ENCODE measurements at regions not wholly inside any gene's neighbourhood (a gene's known extent, or its start where the extent isn't known, plus 50 kb on each side); places are given as distances from the start of the nearest gene placed in this dataset.

DNA sequence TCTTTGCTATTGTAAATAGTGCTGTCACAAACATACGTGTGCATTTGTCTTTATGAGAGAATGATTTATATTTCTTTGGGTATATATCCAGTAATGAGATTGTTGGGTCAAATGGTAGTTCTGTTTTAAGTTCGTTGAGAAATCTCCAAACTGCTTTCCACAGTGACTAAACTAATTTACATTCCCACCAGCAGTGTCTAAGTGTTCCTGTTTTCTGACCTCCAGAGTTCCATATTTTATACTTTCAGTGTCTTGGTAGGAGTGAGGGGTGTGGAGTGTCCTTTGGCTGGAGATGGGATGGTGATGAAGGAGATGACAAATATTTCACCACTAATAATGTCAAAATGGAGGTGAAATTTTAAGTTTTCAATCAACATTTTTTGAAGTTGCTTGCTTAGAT, 86.4 kb downstream of the DACT1 start:
- TF ChIP-seq, protein P1, sequence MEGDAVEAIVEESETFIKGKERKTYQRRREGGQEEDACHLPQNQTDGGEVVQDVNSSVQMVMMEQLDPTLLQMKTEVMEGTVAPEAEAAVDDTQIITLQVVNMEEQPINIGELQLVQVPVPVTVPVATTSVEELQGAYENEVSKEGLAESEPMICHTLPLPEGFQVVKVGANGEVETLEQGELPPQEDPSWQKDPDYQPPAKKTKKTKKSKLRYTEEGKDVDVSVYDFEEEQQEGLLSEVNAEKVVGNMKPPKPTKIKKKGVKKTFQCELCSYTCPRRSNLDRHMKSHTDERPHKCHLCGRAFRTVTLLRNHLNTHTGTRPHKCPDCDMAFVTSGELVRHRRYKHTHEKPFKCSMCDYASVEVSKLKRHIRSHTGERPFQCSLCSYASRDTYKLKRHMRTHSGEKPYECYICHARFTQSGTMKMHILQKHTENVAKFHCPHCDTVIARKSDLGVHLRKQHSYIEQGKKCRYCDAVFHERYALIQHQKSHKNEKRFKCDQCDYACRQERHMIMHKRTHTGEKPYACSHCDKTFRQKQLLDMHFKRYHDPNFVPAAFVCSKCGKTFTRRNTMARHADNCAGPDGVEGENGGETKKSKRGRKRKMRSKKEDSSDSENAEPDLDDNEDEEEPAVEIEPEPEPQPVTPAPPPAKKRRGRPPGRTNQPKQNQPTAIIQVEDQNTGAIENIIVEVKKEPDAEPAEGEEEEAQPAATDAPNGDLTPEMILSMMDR (IDR thresholded peaks at IDR 0.05), result no peak
- Histone ChIP-seq H3K27me3 (ENCODE audit: control insufficient read depth, insufficient read depth, low read length) (no peaks in the 10 kb centered on the region), H3K9me3 (ENCODE audit: control insufficient read depth, insufficient read depth, low read length) (no peaks in the 10 kb centered on the region), H3K27ac (ENCODE audit: low read length) (no peak overlapping the region), H3K4me1 (ENCODE audit: control insufficient read depth, insufficient read depth, low read length) (no peaks in the 10 kb centered on the region), H3K36me3 (ENCODE audit: control insufficient read depth, insufficient read depth, low read length) (no peaks in the 10 kb centered on the region), H3K4me3 (ENCODE audit: low read length) (no peak overlapping the region)
- 100% methylated on average over 1 of the region's 2 CpGs for WGBS (ENCODE audit: insufficient coverage)
- H3K4me1 Mint-ChIP-seq, result no peaks in the 10 kb centered on the region
- H3K27me3 Mint-ChIP-seq (ENCODE audit: low read depth in 2 of 2), result no peaks in the 10 kb centered on the region
- H3K36me3 Mint-ChIP-seq, result no peaks in the 10 kb centered on the region
- H3K27ac Mint-ChIP-seq, result no peak overlapping the region
- no peak overlapping the region for H3K4me3 Mint-ChIP-seq
- H3K9me3 Mint-ChIP-seq, result peaks cover 0 to 2% of the 10 kb centered on the region in 2 donors
- intact Hi-C loops (cut with micrococcal nuclease), result no loop called here
- no peak for DNase-seq
- no peak for ATAC-seq

DNA sequence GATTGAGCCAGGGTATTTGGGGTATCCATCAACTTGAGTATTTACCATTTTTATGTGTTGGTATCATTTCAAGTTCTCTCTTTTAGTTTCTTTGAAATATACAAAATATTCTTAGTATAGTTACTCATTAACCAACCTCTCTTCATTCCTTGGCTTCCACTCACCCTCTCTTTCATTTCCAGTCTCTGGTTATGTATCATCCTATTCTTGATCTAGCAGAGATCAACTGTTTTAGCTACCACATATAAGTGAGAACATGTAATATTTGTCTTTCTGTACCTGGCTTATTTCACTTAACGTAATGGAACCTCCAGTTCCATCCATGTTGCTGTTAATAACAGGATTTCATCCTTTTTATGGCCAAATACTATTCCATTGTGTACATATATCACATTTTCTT, 86.9 kb downstream of the DACT1 start:
- Mint-ChIP-seq H3K27me3 (ENCODE audit: low read depth in 2 of 2) (no peaks in the 10 kb centered on the region), H3K36me3 (no peaks in the 10 kb centered on the region), H3K4me3 (no peak overlapping the region), H3K4me1 (no peaks in the 10 kb centered on the region), H3K9me3 (peaks cover 0 to 2% of the 10 kb centered on the region in 2 donors), H3K27ac (no peak overlapping the region)
- Histone ChIP-seq H3K9me3 (ENCODE audit: control insufficient read depth, insufficient read depth, low read length) (no peaks in the 10 kb centered on the region), H3K4me1 (ENCODE audit: control insufficient read depth, insufficient read depth, low read length) (no peaks in the 10 kb centered on the region), H3K4me3 (ENCODE audit: low read length) (no peak overlapping the region), H3K27me3 (ENCODE audit: control insufficient read depth, insufficient read depth, low read length) (no peaks in the 10 kb centered on the region), H3K27ac (ENCODE audit: low read length) (no peak overlapping the region), H3K36me3 (ENCODE audit: control insufficient read depth, insufficient read depth, low read length) (no peaks in the 10 kb centered on the region)
- WGBS (ENCODE audit: insufficient coverage), result no CpG with 5 or more reads among the region's 1 CpG
- DNase-seq, result no peak
- TF ChIP-seq, protein P1 (IDR thresholded peaks at IDR 0.05), result no peak
- intact Hi-C loops (cut with micrococcal nuclease), result no loop called here
- ATAC-seq, result no peak

DNA sequence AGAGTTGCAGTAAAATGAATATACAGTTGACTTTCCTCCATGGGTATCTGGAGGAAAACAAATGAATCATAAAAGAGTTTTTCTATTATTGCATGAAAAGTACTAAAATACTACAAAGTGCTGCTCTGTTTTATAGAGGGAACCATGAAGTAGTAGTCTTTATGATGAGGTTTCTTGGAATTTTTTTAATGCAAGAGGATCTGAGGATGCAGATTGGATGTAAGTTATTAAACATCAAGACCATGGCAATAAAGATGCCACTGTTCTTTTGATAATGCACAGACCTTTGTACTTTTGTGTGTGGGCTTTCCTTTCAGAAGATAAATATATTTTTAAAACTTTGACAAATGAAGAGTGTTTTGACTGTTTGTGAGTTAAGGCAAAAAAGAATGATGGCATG, 87.5 kb downstream of the DACT1 start:
- peaks cover 0 to 2% of the 10 kb centered on the region in 2 donors for H3K9me3 Mint-ChIP-seq
- Histone ChIP-seq H3K4me1 (ENCODE audit: control insufficient read depth, insufficient read depth, low read length) (no peaks in the 10 kb centered on the region), H3K9me3 (ENCODE audit: control insufficient read depth, insufficient read depth, low read length) (no peaks in the 10 kb centered on the region), H3K36me3 (ENCODE audit: control insufficient read depth, insufficient read depth, low read length) (no peaks in the 10 kb centered on the region), H3K27me3 (ENCODE audit: control insufficient read depth, insufficient read depth, low read length) (no peaks in the 10 kb centered on the region), H3K4me3 (ENCODE audit: low read length) (no peak overlapping the region), H3K27ac (ENCODE audit: low read length) (no peak overlapping the region)
- intact Hi-C loops (cut with micrococcal nuclease), result no loop called here
- DNase-seq (no peak), ATAC-seq (no peak)
- no peak overlapping the region for H3K27ac Mint-ChIP-seq
- TF ChIP-seq, protein P1 (IDR thresholded peaks at IDR 0.05), result no peak
- H3K27me3 Mint-ChIP-seq (ENCODE audit: low read depth in 2 of 2), result no peaks in the 10 kb centered on the region
- no peaks in the 10 kb centered on the region for H3K36me3 Mint-ChIP-seq
- H3K4me1 Mint-ChIP-seq, result no peaks in the 10 kb centered on the region
- no peak overlapping the region for H3K4me3 Mint-ChIP-seq

DNA sequence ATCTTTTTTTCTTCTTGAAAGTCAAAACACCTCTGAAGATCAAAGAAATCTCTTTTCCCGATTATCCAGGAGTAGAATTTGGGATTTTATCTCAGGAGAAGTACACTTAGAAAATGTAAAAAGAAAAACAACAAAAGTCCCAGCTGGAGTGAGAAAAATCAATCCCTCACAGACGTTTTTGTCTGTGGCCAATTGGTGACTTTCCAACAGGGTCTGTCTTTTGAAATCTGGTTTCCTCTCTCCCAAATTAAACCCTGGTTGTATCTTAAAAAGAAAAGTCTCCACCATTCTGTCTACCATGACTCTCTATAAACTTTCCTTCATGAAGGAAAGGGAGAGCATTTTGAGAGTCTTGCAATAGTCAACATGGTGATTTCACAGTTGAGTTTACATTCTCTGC, 88.1 kb downstream of the DACT1 start:
- intact Hi-C loops (cut with micrococcal nuclease), result no loop called here
- no peak overlapping the region for H3K27ac ChIP-seq (ENCODE audit: low read length)
- H3K4me1 ChIP-seq (ENCODE audit: control insufficient read depth, insufficient read depth, low read length), result no peaks in the 10 kb centered on the region
- no peaks in the 10 kb centered on the region for H3K36me3 ChIP-seq (ENCODE audit: control insufficient read depth, insufficient read depth, low read length)
- no peaks in the 10 kb centered on the region for H3K9me3 ChIP-seq (ENCODE audit: control insufficient read depth, insufficient read depth, low read length)
- H3K4me3 ChIP-seq (ENCODE audit: low read length), result no peak overlapping the region
- H3K27me3 ChIP-seq (ENCODE audit: control insufficient read depth, insufficient read depth, low read length), result no peaks in the 10 kb centered on the region
- no peak overlapping the region for H3K4me3 Mint-ChIP-seq
- no peaks in the 10 kb centered on the region for H3K4me1 Mint-ChIP-seq
- TF ChIP-seq, protein P1 (IDR thresholded peaks at IDR 0.05), result no peak
- H3K27ac Mint-ChIP-seq, result no peak overlapping the region
- 46% methylated on average over 1 of the region's 2 CpGs for WGBS (ENCODE audit: insufficient coverage)
- no peak for ATAC-seq
- no peaks in the 10 kb centered on the region for H3K27me3 Mint-ChIP-seq (ENCODE audit: low read depth in 2 of 2)
- H3K9me3 Mint-ChIP-seq, result peaks cover 0 to 2% of the 10 kb centered on the region in 2 donors
- no peak for DNase-seq
- H3K36me3 Mint-ChIP-seq, result no peaks in the 10 kb centered on the region

Data from natural killer cell (primary cell).